Ishikawa (cell line): ENCODE measurements at regions not wholly inside any gene's neighbourhood (a gene's known extent, or its start where the extent isn't known, plus 50 kb on each side); places are given as distances from the start of the nearest gene placed in this dataset.
A peak's percentile ranks its signal among the peaks of the same experiment; 100 is the strongest.

Source experiments
- CEBPB ChIP-seq: IDR thresholded peaks from 2 replicates; pipeline ENCODE4 v1.6.1; 2012
- CREB1 ChIP-seq: IDR thresholded peaks from 2 replicates; pipeline ENCODE4 v1.6.1; 2012; ENCODE audit warnings: low read depth
- EGR1 ChIP-seq: IDR thresholded peaks from 2 replicates; pipeline ENCODE4 v1.6.1; 2012
- EP300 ChIP-seq: IDR thresholded peaks from 2 replicates; pipeline ENCODE4 v1.6.1; 2012; ENCODE audit warnings: borderline replicate concordance
- FOXM1 ChIP-seq: IDR thresholded peaks from 2 replicates; pipeline ENCODE4 v1.6.1; 2012; ENCODE audit warnings: low read depth, borderline replicate concordance
- MAX ChIP-seq: IDR thresholded peaks from 2 replicates; pipeline ENCODE4 v1.6.1; 2012
- NFIC ChIP-seq: IDR thresholded peaks from 2 replicates; pipeline ENCODE4 v1.6.1; 2012
- RAD21 ChIP-seq: IDR thresholded peaks from 2 replicates; pipeline ENCODE4 v1.6.1; 2012; ENCODE audit warnings: low read depth
- REST ChIP-seq: IDR thresholded peaks from 2 replicates; pipeline ENCODE4 v1.6.1; 2012; ENCODE audit warnings: low read depth, mild to moderate bottlenecking
- TAF1 ChIP-seq: IDR thresholded peaks from 2 replicates; pipeline ENCODE4 v1.6.1; 2012; ENCODE audit warnings: low read depth, mild to moderate bottlenecking
- TCF12 ChIP-seq: IDR thresholded peaks from 2 replicates; pipeline ENCODE4 v1.6.1; 2012; ENCODE audit warnings: low read depth
- TEAD4 ChIP-seq: IDR thresholded peaks from 2 replicates; pipeline ENCODE4 v1.6.1; 2012
- USF1 ChIP-seq: IDR thresholded peaks from 2 replicates; pipeline ENCODE4 v1.6.1; 2012
- YY1 ChIP-seq: IDR thresholded peaks from 2 replicates; pipeline ENCODE4 v1.6.1; 2012; ENCODE audit warnings: low read depth
- ZBTB7A ChIP-seq: IDR thresholded peaks from 2 replicates; pipeline ENCODE4 v1.6.1; 2012; ENCODE audit warnings: low read depth

- TF ChIP-seq TEAD4 (peak; percentile 25), YY1 (no peak), USF1 (no peak), CEBPB (no peak), RAD21 (no peak), TCF12 (peak; percentile 94), FOXM1 (peak; percentile 76), MAX (no peak; the same call in 1 of the 2 replicates), EGR1 (0 out of 2 replicates have a peak, but pooled peaks have one; percentile 12), REST (no peak), NFIC (peak; percentile 59), ZBTB7A (peak; percentile 96), TAF1 (no peak), EP300 (peak; percentile 88), CREB1 (no peak)
Observed at GRCh38 chr5:139745132-139745799, 50.3 kb upstream of the PSD2 start.

GRCh38 chr5:139745800-139746690 is 49.6 kb upstream of the PSD2 start:
- TF ChIP-seq EP300 = peak; percentile 56; the same call in 1 of the 2 replicates
- peak; percentile 93 for TF ChIP-seq MAX
- TF ChIP-seq ZBTB7A = peak; percentile 86
- TF ChIP-seq FOXM1 = no peak
- no peak for TF ChIP-seq YY1
- no peak for TF ChIP-seq USF1
- peak; percentile 80 for TF ChIP-seq EGR1
- TF ChIP-seq TCF12 = 0 out of 2 replicates have a peak, but pooled peaks have one; percentile 24
- TF ChIP-seq TAF1 = peak; percentile 31; the same call in 1 of the 2 replicates
- TF ChIP-seq RAD21 = no peak; the same call in 1 of the 2 replicates
- TF ChIP-seq NFIC = peak; percentile 46; the same call in 1 of the 2 replicates
- 0 out of 2 replicates have a peak, but pooled peaks have one; percentile 2 for TF ChIP-seq TEAD4
- no peak for TF ChIP-seq CREB1
- TF ChIP-seq CEBPB = no peak
- no peak for TF ChIP-seq REST
